ENCODE measurements at regions not wholly inside any gene's neighbourhood (a gene's known extent, or its start where the extent isn't known, plus 50 kb on each side); places are given as distances from the start of the nearest gene placed in this dataset.

GRCh38 chr1:229760478-229760996, 134.5 kb downstream of the URB2 start:
- no peak overlapping the region for H3K4me2 ChIP-seq (ENCODE audit: low read length)
- no peak overlapping the region for H3K4me3 ChIP-seq (ENCODE audit: low read length)
- H3K4me1 ChIP-seq (ENCODE audit: insufficient read depth, low read length): peaks cover 6% of the 10 kb centered on the region
- no peaks in the 10 kb centered on the region for H3K79me2 ChIP-seq (ENCODE audit: low read length)
- no peak overlapping the region for H3K27ac ChIP-seq (ENCODE audit: low read length)
- H3K9me3 ChIP-seq (ENCODE audit: low read length): no peaks in the 10 kb centered on the region
- no peaks in the 10 kb centered on the region for H4K20me1 ChIP-seq (ENCODE audit: low read length)
- peaks cover 32% of the 10 kb centered on the region for H3K27me3 ChIP-seq (ENCODE audit: low read length)
- H3F3A ChIP-seq (ENCODE audit: low read length, unreplicated experiment): no peaks in the 10 kb centered on the region
- ATAC-seq (no peak), DNase-seq (no peak)
- ChIA-PET CTCF (no interaction called here), POLR2A (ENCODE audit: unreplicated experiment) (no interaction called here)
- no peak overlapping the region for H3K9ac ChIP-seq (ENCODE audit: low read length)
- no peak overlapping the region for H2AFZ ChIP-seq (ENCODE audit: low read length)
- no peaks in the 10 kb centered on the region for H3K36me3 ChIP-seq (ENCODE audit: low read depth, low read length)
- no peaks in the 10 kb centered on the region for H3K9me2 ChIP-seq (replicated peaks; ENCODE audit: low read length)
- no TSS peak for BruUV-seq (replicated peaks)
- intact Hi-C loops (cut with micrococcal nuclease): no loop called here
- no peak for TF ChIP-seq EZH2 (IDR thresholded peaks at IDR 0.05; ENCODE audit: low read length, unreplicated experiment)
- TF ChIP-seq CTCF (conservative IDR thresholded peaks at IDR 0.05; ENCODE audit: low read depth, low read length): no peak
- TF ChIP-seq EZH2phosphoT487 (IDR thresholded peaks at IDR 0.05; ENCODE audit: borderline replicate concordance, low read length): no peak

- no peak overlapping the region for H3K4me3 ChIP-seq (ENCODE audit: low read length)
- no peaks in the 10 kb centered on the region for H4K20me1 ChIP-seq (ENCODE audit: low read length)
- no peaks in the 10 kb centered on the region for H3F3A ChIP-seq (ENCODE audit: low read length, unreplicated experiment)
- DNase-seq: no peak
- H3K4me2 ChIP-seq (ENCODE audit: low read length): no peak overlapping the region
- H3K27ac ChIP-seq (ENCODE audit: low read length): no peak overlapping the region
- ChIA-PET POLR2A (ENCODE audit: unreplicated experiment) (no interaction called here), CTCF (interaction anchor here (0.6 kb wide), 1 partner anchor 102 kb away, joined by 3 read pairs; no protein-coding TSS in a partner anchor)
- no peaks in the 10 kb centered on the region for H3K36me3 ChIP-seq (ENCODE audit: low read depth, low read length)
- intact Hi-C loops (cut with micrococcal nuclease): no loop called here
- TF ChIP-seq EZH2phosphoT487 (IDR thresholded peaks at IDR 0.05; ENCODE audit: borderline replicate concordance, low read length): no peak
- no peak for TF ChIP-seq EZH2 (IDR thresholded peaks at IDR 0.05; ENCODE audit: low read length, unreplicated experiment)
- no peak for TF ChIP-seq CTCF (conservative IDR thresholded peaks at IDR 0.05; ENCODE audit: low read depth, low read length)
- BruUV-seq (replicated peaks): no TSS peak
- no peak overlapping the region for H2AFZ ChIP-seq (ENCODE audit: low read length)
- H3K9ac ChIP-seq (ENCODE audit: low read length): no peak overlapping the region
- no peaks in the 10 kb centered on the region for H3K9me3 ChIP-seq (ENCODE audit: low read length)
- no peak for ATAC-seq
- no peaks in the 10 kb centered on the region for H3K9me2 ChIP-seq (replicated peaks; ENCODE audit: low read length)
- H3K79me2 ChIP-seq (ENCODE audit: low read length): no peaks in the 10 kb centered on the region
- peaks cover 54% of the 10 kb centered on the region for H3K27me3 ChIP-seq (ENCODE audit: low read length)
- H3K4me1 ChIP-seq (ENCODE audit: insufficient read depth, low read length): no peaks in the 10 kb centered on the region; the same call in 1 of the 2 replicates
These were observed 136.8 kb downstream of the URB2 start for GRCh38 chr1:229762891-229763290.

GRCh38 chr1:229768232-229768631, 142.2 kb downstream of the URB2 start:
- peaks cover 93% of the 10 kb centered on the region for H3K27me3 ChIP-seq (ENCODE audit: low read length)
- CTCF ChIA-PET: no interaction called here

More at GRCh38 chr1:229768232-229768631, 142.2 kb downstream of the URB2 start:
- H3K9me3 ChIP-seq (ENCODE audit: low read length): no peaks in the 10 kb centered on the region
- no peaks in the 10 kb centered on the region for H4K20me1 ChIP-seq (ENCODE audit: low read length)
- H3K27ac ChIP-seq (ENCODE audit: low read length): no peak overlapping the region
- TF ChIP-seq EZH2phosphoT487 (IDR thresholded peaks at IDR 0.05; ENCODE audit: borderline replicate concordance, low read length) (no peak), EZH2 (IDR thresholded peaks at IDR 0.05; ENCODE audit: low read length, unreplicated experiment) (no peak), CTCF (conservative IDR thresholded peaks at IDR 0.05; ENCODE audit: low read depth, low read length) (no peak)
- no peaks in the 10 kb centered on the region for H3K79me2 ChIP-seq (ENCODE audit: low read length)
- no peaks in the 10 kb centered on the region for H3K36me3 ChIP-seq (ENCODE audit: low read depth, low read length)
- H3K4me1 ChIP-seq (ENCODE audit: insufficient read depth, low read length): no peaks in the 10 kb centered on the region
- POLR2A ChIA-PET (ENCODE audit: unreplicated experiment): no interaction called here
- ATAC-seq: no peak
- H2AFZ ChIP-seq (ENCODE audit: low read length): no peak overlapping the region
- intact Hi-C loops (cut with micrococcal nuclease): no loop called here
- no peaks in the 10 kb centered on the region for H3F3A ChIP-seq (ENCODE audit: low read length, unreplicated experiment)
- DNase-seq: no peak
- H3K4me2 ChIP-seq (ENCODE audit: low read length): no peak overlapping the region
- H3K9me2 ChIP-seq (replicated peaks; ENCODE audit: low read length): no peaks in the 10 kb centered on the region
- H3K9ac ChIP-seq (ENCODE audit: low read length): no peak overlapping the region
- H3K4me3 ChIP-seq (ENCODE audit: low read length): no peak overlapping the region
- no TSS peak for BruUV-seq (replicated peaks)
